NCI-H146 (cell line): ENCODE measurements at regions not wholly inside any gene's neighbourhood (a gene's known extent, or its start where the extent isn't known, plus 50 kb on each side); places are given as distances from the start of the nearest gene placed in this dataset.
A peak's percentile ranks its signal among the peaks of the same experiment; 100 is the strongest.

Source experiments
- DNase-seq: peaks from one replicate; lab custom pipeline; 2025; lab: John Stamatoyannopoulos, UW

GRCh38 chr20:22466447-22467171 lies 117.8 kb downstream of the FOXA2 start:
- DNase-seq = peak; percentile 99

- peak; percentile 89 for DNase-seq
These were observed 118.5 kb downstream of the FOXA2 start for GRCh38 chr20:22465622-22466446.

- DNase-seq = peak; percentile 53
These were observed 119.9 kb downstream of the FOXA2 start for GRCh38 chr20:22464312-22465003.

- DNase-seq = peak; percentile 99
These were observed 121.1 kb downstream of the FOXA2 start for GRCh38 chr20:22462975-22463914.

GRCh38 chr20:22460803-22461202 lies 123.6 kb downstream of the FOXA2 start:
- no peak for DNase-seq

- DNase-seq = no peak
These were observed 124.1 kb downstream of the FOXA2 start for GRCh38 chr20:22460231-22460630.

GRCh38 chr20:22459754-22460153 lies 124.6 kb downstream of the FOXA2 start:
- no peak for DNase-seq

- DNase-seq = peak; percentile 39
These were observed 128.3 kb downstream of the FOXA2 start for GRCh38 chr20:22456109-22456508.

GRCh38 chr20:22455259-22455658 lies 129.1 kb downstream of the FOXA2 start:
- DNase-seq = no peak

- peak; percentile 88 for DNase-seq
These were observed 130.9 kb downstream of the FOXA2 start for GRCh38 chr20:22453244-22454080.

- DNase-seq = peak; percentile 44
These were observed 131.8 kb downstream of the FOXA2 start for GRCh38 chr20:22452442-22453011.

- no peak for DNase-seq
These were observed 133.8 kb downstream of the FOXA2 start for GRCh38 chr20:22450537-22450936.

GRCh38 chr20:22449188-22449973 lies 135.0 kb downstream of the FOXA2 start:
- peak; percentile 68 for DNase-seq

- DNase-seq = no peak
These were observed 137.0 kb downstream of the FOXA2 start for GRCh38 chr20:22447447-22447778.

GRCh38 chr20:22446613-22447446 lies 137.5 kb downstream of the FOXA2 start:
- no peak for DNase-seq

- DNase-seq = no peak
These were observed 142.1 kb downstream of the FOXA2 start for GRCh38 chr20:22442318-22442717.

- peak; percentile 45 for DNase-seq
These were observed 145.4 kb downstream of the FOXA2 start for GRCh38 chr20:22438926-22439325.

- DNase-seq = no peak
These were observed 146.0 kb downstream of the FOXA2 start for GRCh38 chr20:22438346-22438745.

- no peak for DNase-seq
These were observed 147.0 kb downstream of the FOXA2 start for GRCh38 chr20:22437354-22437753.
